ENCODE measurements at regions not wholly inside any gene's neighbourhood (a gene's known extent, or its start where the extent isn't known, plus 50 kb on each side); places are given as distances from the start of the nearest gene placed in this dataset.
"Not testable (repeated sequence)": the region's sequence is repeated elsewhere in the genome, so short reads cannot be mapped to it uniquely, and the experiment has no call there.

GRCh38 chr7:153696242-153696641, 356.0 kb upstream of the DPP6 start:
- TF ChIP-seq CTCF (IDR thresholded peaks at IDR 0.05) = no peak
- no peak for TF ChIP-seq POLR2AphosphoS5 (IDR thresholded peaks at IDR 0.05)
- TF ChIP-seq POLR2A (IDR thresholded peaks at IDR 0.05) = no peak
- TF ChIP-seq EP300 (IDR thresholded peaks at IDR 0.05) = no peak
- no peaks in the 10 kb centered on the region for H3K27me3 ChIP-seq
- DNase-seq = no peak
- no peaks in the 10 kb centered on the region for H3K36me3 ChIP-seq
- peak; percentile 39 to 55 for ATAC-seq (ENCODE audit: low FRiP score in 2 of 2)
- no peak overlapping the region for H3K27ac ChIP-seq
- peaks cover 0 to 7% (median 0%) of the 10 kb centered on the region in 4 donors for H3K9me3 ChIP-seq
- no peak overlapping the region for H3K4me3 ChIP-seq
- H3K4me1 ChIP-seq = no peaks in the 10 kb centered on the region
- WGBS, 2 donors = 88 to 90% methylated on average over 9 to 12 of the region's 12 CpGs

DNA sequence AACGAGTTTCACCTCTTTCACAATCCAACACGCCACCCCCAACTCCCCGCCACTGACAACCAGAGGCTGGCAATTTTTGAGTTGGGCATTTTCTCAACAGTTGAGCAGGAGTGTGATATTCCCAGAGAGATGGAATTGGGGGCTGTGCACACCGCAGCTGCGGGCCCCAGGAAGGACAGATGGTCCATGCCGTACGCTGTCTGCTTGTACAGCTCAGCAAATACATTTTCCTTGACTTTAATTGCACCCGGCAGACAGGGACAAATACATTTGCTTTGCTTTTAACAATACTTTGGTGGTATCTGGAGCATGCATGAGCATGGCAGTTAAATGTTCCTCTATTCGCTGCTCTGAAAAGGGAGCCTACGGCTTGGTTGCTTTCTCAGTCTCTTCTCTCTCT, 354.2 kb upstream of the DPP6 start:
- Histone ChIP-seq H3K4me3 (no peak overlapping the region), H3K27ac (no peak overlapping the region), H3K36me3 (no peaks in the 10 kb centered on the region), H3K9me3 (peaks cover 0 to 7% (median 0%) of the 10 kb centered on the region in 4 donors), H3K27me3 (no peaks in the 10 kb centered on the region), H3K4me1 (no peaks in the 10 kb centered on the region)
- DNase-seq (no peak), ATAC-seq (ENCODE audit: low FRiP score in 2 of 2) (no peak)
- TF ChIP-seq EP300 (IDR thresholded peaks at IDR 0.05) (no peak), POLR2AphosphoS5 (IDR thresholded peaks at IDR 0.05) (no peak), POLR2A (IDR thresholded peaks at IDR 0.05) (no peak), CTCF (IDR thresholded peaks at IDR 0.05) (no peak)
- 83% methylated on average over 10 of the region's 10 CpGs for WGBS, 2 donors

GRCh38 chr7:153701678-153702077, 350.5 kb upstream of the DPP6 start:
- H3K36me3 ChIP-seq = no peaks in the 10 kb centered on the region
- H3K27me3 ChIP-seq = no peaks in the 10 kb centered on the region
- DNase-seq (no peak), ATAC-seq (ENCODE audit: low FRiP score in 2 of 2) (no peak)
- H3K9me3 ChIP-seq = no peaks in the 10 kb centered on the region
- no peak overlapping the region for H3K27ac ChIP-seq
- H3K4me3 ChIP-seq = no peak overlapping the region
- TF ChIP-seq EP300 (IDR thresholded peaks at IDR 0.05) (no peak), POLR2A (IDR thresholded peaks at IDR 0.05) (no peak), POLR2AphosphoS5 (IDR thresholded peaks at IDR 0.05) (no peak), CTCF (IDR thresholded peaks at IDR 0.05) (no peak)
- no peaks in the 10 kb centered on the region for H3K4me1 ChIP-seq

DNA sequence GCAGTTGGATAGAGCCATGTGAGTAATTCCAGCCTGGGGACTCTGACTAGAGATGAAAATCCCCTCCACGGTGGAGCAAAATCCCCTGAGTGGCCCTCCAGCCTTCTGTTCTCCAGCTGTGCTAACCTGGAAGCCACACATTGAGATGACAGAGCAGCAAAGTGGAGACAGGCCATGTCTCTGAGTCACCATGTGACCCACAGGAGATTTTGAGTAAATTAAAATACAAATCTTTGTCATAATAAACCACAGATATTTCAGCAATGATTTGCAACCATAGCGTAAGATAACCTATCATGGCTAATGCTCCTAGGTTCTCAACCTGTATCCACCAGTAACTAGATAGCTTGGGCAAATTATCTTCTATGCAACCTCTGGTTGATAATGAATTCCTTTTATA, 328.3 kb upstream of the DPP6 start:
- H3K9me3 ChIP-seq; H3K27me3 ChIP-seq; H3K4me1 ChIP-seq; H3K27ac ChIP-seq; H3K36me3 ChIP-seq; ATAC-seq (ENCODE audit: low FRiP score in 2 of 2); DNase-seq; H3K4me3 ChIP-seq: not testable (repeated sequence)
- 40% methylated on average over 1 of the region's 2 CpGs; no CpG with 5 or more reads in 1 of the 2 donors for whole genome bisulfite sequencing, 2 donors

GRCh38 chr7:153731504-153731903, 320.7 kb upstream of the DPP6 start:
- H3K9me3 ChIP-seq; H3K4me3 ChIP-seq; ATAC-seq (ENCODE audit: low FRiP score in 2 of 2); H3K27me3 ChIP-seq; H3K27ac ChIP-seq; DNase-seq; H3K4me1 ChIP-seq; H3K36me3 ChIP-seq: not testable (repeated sequence)
- 80 to 95% methylated on average over 5 to 6 of the region's 7 CpGs for WGBS, 2 donors

DNA sequence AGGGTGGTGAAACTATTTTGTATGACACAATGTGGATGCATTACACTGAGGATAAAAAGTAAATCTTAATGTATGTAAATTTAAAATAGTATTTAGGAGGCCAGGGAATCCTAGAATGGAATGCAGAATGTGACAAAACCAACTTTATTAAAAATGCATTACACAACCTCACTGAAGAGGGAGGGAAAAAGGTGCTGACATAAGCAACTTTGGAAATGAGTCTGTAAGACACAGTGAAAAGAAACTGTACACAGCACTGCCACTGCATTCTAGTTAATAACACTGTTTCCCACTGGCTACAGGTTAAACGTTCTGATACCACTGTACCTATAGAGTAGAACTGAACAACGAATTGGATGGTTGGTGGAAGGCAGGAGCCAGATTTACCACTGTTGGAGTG, 308.8 kb upstream of the DPP6 start:
- ATAC-seq (ENCODE audit: low FRiP score in 2 of 2); H3K27me3 ChIP-seq; DNase-seq; H3K4me3 ChIP-seq; H3K9me3 ChIP-seq; H3K4me1 ChIP-seq; H3K27ac ChIP-seq; H3K36me3 ChIP-seq: not testable (repeated sequence)
- WGBS, 2 donors = 69 to 71% methylated on average over 2 of the region's 2 CpGs

- H3K27ac ChIP-seq, H3K36me3 ChIP-seq, H3K4me3 ChIP-seq, H3K27me3 ChIP-seq, H3K4me1 ChIP-seq, H3K9me3 ChIP-seq: not testable (repeated sequence)
- 11 to 36% methylated on average over 15 of the region's 21 CpGs for WGBS, 2 donors
- peak in 1 of 2 donors; percentile 72 for DNase-seq
- ATAC-seq (ENCODE audit: low FRiP score in 2 of 2) = peak in 1 of 2 donors; percentile 73
These were observed 304.2 kb upstream of the DPP6 start for GRCh38 chr7:153747969-153748368.

DNA sequence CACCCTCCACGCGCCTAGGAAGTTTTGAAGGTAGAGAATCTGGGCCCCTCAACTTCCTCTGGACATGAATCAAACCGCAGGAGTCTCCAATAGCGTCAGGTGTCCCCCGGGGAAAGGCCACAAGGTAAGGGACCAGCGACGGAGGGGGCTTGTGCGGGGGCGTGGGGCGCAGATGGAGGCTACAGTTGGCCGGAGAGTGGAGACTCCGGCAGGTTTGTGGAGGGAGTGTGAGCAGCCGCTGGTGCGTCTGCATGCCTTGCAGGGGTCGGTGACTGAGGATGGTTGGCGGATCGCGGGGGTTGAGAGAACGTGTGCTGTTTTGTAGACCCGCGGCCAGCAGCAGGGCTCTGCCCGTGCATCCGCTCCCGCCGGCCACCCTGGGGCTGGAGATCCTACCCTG, 303.3 kb upstream of the DPP6 start:
- WGBS, 2 donors = 3% methylated on average over 22 of the region's 25 CpGs; no CpG with 5 or more reads in 1 of the 2 donors
- H3K4me3 ChIP-seq = peak overlapping the region in 1 of 4 donors; percentile 4
- not testable (repeated sequence) for ATAC-seq (ENCODE audit: low FRiP score in 2 of 2)

DNA sequence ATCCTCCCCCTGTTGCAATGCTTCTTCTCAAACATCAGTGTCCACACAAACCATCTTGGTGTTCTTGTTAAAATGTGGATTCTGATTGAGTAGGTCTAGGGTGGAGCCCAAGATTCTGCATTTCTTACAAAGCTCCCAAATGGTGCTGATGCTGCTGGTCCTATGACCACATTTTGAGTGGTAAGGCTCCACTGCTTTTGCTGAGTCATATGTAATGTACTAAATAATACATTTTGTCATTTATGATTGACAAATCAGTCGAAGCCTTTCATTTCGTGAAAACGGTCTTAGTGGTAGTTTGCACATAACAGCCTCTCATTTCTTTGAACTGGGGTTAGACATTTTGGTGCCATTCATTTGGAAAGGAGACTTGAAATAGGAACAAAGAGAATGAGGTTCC, 286.3 kb upstream of the DPP6 start:
- not testable (repeated sequence) for H3K4me1 ChIP-seq; H3K9me3 ChIP-seq; H3K4me3 ChIP-seq; H3K27me3 ChIP-seq; H3K27ac ChIP-seq; DNase-seq; H3K36me3 ChIP-seq; ATAC-seq (ENCODE audit: low FRiP score in 2 of 2)
- WGBS, 2 donors = 85 to 88% methylated on average over 3 of the region's 3 CpGs

More for the DNA sequence above, 303.3 kb upstream of the DPP6 start:
- not testable (repeated sequence) for H3K4me1 ChIP-seq, H3K9me3 ChIP-seq, H3K36me3 ChIP-seq, H3K27ac ChIP-seq, H3K27me3 ChIP-seq
- peak in 1 of 2 donors; percentile 43 for DNase-seq

DNA sequence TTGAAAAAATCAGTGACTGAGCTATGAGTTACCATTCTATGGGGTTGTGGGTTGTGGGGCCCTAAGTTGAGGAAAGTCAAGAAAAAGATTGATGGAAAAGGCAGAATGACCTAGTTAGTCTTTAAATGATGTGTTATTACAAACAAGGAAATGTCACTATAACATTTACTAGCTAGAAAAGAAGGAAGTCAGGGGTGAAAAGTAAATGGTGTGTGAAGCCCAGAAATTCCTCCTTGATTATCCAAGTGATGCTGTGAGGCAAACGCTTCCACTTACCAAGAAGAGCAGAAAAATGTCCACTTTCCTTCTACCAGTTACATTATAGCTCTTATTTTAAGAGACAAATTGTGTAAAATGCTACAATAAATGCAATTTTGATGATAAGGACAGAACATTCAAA, 285.3 kb upstream of the DPP6 start:
- H3K27me3 ChIP-seq; H3K36me3 ChIP-seq; H3K4me1 ChIP-seq; H3K9me3 ChIP-seq; H3K27ac ChIP-seq; DNase-seq; H3K4me3 ChIP-seq; ATAC-seq (ENCODE audit: low FRiP score in 2 of 2): not testable (repeated sequence)
- 25 to 33% methylated on average over 1 of the region's 1 CpG for WGBS, 2 donors
